ENCODE measurements at regions not wholly inside any gene's neighbourhood (a gene's known extent, or its start where the extent isn't known, plus 50 kb on each side); places are given as distances from the start of the nearest gene placed in this dataset.

- no peak for TF ChIP-seq POLR2A (IDR thresholded peaks at IDR 0.05; ENCODE audit: low read depth)
- TF ChIP-seq, protein P1, sequence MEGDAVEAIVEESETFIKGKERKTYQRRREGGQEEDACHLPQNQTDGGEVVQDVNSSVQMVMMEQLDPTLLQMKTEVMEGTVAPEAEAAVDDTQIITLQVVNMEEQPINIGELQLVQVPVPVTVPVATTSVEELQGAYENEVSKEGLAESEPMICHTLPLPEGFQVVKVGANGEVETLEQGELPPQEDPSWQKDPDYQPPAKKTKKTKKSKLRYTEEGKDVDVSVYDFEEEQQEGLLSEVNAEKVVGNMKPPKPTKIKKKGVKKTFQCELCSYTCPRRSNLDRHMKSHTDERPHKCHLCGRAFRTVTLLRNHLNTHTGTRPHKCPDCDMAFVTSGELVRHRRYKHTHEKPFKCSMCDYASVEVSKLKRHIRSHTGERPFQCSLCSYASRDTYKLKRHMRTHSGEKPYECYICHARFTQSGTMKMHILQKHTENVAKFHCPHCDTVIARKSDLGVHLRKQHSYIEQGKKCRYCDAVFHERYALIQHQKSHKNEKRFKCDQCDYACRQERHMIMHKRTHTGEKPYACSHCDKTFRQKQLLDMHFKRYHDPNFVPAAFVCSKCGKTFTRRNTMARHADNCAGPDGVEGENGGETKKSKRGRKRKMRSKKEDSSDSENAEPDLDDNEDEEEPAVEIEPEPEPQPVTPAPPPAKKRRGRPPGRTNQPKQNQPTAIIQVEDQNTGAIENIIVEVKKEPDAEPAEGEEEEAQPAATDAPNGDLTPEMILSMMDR (IDR thresholded peaks at IDR 0.05) = no peak
- TF ChIP-seq EP300 (IDR thresholded peaks at IDR 0.05) = no peak
- no peak for TF ChIP-seq POLR2AphosphoS5 (IDR thresholded peaks at IDR 0.05)
These were observed 337.8 kb downstream of the CDH2 start for GRCh38 chr18:27839141-27839540.

Measured in esophagus muscularis mucosa (tissue), 4 donors.